ENCODE measurements at regions not wholly inside any gene's neighbourhood (a gene's known extent, or its start where the extent isn't known, plus 50 kb on each side); places are given as distances from the start of the nearest gene placed in this dataset.

- no peak for DNase-seq (ENCODE audit: low read depth, low spot score)
Observed at GRCh38 chrX:39137363-39137954, 336.2 kb downstream of the MID1IP1 start.

DNA sequence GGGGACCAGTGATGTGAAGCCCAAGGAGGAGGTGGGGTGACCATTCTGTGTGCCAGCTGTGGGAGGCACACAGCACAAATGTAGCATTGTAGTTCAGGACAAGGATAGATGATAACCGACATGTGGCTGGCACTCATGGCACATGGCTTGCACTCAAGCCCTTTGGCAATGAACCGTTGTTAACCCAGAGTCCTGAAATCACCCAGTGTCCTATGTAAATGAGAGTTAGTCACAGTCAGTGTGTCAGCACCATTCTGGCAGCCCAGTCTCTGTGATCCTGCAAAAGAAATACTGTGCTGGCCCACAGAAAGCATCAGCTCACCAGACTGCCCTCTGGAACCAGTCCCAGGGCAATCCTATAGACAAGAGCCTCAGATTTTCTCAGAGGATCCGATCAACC lies 339.3 kb downstream of the MID1IP1 start:
- DNase-seq (ENCODE audit: low read depth, low spot score): no peak

GRCh38 chrX:39144323-39144722 lies 343.1 kb downstream of the MID1IP1 start:
- no peak for DNase-seq (ENCODE audit: low read depth, low spot score)

DNA sequence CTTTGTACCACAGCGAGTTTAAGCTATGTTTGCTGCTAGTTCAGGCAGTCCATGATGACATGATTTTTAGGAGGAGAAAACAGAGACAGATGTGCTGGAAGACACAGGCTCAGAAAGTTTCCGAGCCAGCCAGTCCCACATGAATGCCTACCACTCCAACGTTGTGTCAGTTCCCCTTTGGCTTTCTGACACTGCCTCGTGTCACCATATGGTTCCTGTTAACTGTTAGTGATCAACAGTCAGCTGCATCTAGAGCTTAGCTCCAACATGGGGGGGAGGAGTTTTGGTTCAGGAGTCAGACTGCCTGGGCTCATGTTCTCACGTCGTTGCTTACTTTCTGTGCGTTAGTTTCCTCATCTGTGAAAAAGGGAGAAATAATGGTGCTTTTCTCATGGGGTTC lies 343.7 kb downstream of the MID1IP1 start:
- no peak for DNase-seq (ENCODE audit: low read depth, low spot score)

DNA sequence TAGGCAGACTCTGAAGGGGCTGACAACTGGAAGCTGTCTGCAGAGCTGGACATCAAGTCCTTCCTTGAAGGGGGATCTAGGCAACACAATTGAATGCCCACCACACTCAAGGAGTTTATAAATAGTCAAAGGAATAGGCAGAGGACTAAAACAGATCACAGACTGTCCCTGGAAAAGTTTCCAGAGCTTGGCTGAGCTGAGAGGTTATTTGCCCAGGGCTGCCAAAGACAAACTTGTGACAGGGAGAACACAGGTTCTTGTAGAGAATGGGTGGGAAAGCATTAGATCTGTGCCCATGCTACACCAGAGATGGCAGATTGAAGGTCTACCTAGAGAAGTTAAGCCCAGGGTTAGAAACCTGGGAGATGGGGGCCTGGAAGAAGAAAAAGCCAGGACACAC lies 344.6 kb downstream of the MID1IP1 start:
- DNase-seq (ENCODE audit: low read depth, low spot score): no peak

DNA sequence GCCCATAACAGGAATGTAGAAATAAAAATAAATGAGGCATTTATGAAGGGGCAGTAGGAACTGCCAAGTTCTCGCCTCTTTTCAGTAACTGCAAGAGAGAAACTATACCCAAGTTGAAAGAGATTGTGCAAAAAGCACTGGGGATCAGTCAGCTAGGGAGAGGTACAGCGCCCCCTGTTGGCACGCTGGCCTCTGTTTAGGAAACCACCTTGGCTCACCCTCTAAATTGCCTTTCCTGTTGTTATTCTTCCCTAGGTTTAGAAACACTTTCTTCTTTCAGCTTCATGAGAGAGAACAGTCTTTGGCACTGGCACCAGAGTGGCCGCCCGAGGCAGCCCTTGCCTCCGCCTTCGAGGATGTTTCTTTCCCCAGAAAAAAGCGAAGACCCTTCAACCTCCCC lies 348.5 kb downstream of the MID1IP1 start:
- DNase-seq (ENCODE audit: low read depth, low spot score): no peak

GRCh38 chrX:39150220-39150619 lies 349.0 kb downstream of the MID1IP1 start:
- no peak for DNase-seq (ENCODE audit: low read depth, low spot score)

- no peak for DNase-seq (ENCODE audit: low read depth, low spot score)
Observed at GRCh38 chrX:39150621-39151020, 349.4 kb downstream of the MID1IP1 start.

DNA sequence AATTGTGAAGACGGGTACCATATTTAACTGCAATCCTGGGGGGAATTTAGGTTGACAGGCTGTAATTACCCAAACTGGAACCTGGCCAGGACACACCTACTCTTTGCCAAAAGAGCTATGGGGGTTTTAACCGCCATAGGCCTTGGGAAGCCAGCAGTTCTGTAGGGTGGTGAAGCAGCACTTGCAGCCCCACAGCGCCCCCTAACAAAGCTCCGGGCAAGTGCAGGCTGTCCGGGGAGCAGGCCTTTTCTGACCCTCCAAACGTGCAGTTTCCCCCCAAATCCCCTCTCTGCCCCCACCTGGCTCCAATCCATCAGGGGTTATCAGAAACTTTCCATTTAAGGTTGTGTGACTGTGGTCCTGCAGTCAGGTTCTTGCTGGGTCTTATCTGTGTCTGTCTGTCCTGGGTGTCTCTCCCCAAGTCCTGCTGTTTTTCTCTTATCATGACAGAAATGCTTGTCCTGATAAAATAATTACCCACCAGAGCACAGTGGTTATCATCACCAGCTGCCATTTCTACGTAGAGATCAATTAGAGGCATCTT lies 350.9 kb downstream of the MID1IP1 start:
- no peak for DNase-seq (ENCODE audit: low read depth, low spot score)

DNA sequence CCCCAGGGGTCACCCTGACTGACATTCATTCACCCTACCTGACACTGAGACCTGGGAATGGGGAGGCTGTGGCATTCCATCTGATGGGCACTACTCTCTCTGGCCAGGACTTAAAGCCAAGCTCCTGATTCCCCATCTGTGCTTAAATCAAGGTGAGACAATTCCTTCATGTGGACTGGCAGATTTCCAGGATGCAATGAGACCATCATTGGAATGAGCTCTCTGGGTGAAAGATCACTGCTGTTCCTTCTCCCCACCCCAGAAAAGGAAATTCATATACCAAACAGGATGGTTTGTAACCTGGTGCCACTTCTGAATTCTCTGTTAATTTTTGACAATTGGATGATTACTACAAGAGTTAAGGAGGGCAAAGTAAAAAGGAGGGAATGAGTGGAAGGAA lies 354.8 kb downstream of the MID1IP1 start:
- no peak for DNase-seq (ENCODE audit: low read depth, low spot score)

GRCh38 chrX:39157006-39157405 lies 355.7 kb downstream of the MID1IP1 start:
- no peak for DNase-seq (ENCODE audit: low read depth, low spot score)

- DNase-seq (ENCODE audit: low read depth, low spot score): no peak
Observed at GRCh38 chrX:39157796-39158195, 356.5 kb downstream of the MID1IP1 start.

DNA sequence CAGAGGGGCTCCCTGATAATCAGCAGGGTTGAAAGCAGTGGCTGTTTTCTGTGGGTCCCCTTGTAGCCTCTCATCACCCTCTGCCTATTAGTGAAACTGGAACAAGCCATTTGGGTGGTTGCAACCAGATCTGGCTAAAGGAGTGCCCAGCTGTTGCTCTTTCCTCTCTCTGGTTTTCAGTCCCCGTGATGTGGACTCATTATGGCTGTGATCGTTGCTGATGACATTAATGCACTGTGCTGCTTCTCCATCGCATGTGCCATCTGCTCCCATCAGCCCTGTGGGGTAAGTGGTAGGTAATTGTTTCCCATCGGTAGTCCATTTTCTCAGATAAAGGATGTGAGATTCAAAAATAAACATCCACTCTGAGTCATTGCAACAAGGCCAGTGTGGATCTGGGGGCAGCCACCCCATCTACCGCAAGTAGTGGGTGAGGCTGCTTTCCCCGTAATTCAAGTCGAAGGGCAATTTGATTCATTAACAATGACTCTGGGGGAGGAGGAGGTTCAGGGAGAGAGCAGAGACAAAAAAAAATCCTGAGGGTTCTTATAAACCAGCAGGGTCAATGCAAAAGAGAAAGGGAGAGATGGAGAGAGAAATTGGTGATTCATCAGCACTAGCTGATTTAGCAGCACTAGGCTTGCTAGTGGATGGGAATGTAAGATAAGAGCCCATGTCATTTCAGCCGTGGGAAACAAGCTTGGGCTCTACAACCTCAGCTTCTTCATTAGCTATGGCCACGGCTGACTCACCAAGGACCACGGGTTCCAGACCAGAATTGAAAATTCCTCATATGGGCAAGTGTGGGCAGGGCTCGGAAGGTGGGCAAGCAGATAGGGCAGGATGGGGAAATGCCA lies 357.8 kb downstream of the MID1IP1 start:
- no peak for DNase-seq (ENCODE audit: low read depth, low spot score)

GRCh38 chrX:39159921-39160507 lies 358.8 kb downstream of the MID1IP1 start:
- DNase-seq (ENCODE audit: low read depth, low spot score): no peak

GRCh38 chrX:39161611-39162255 lies 360.5 kb downstream of the MID1IP1 start:
- no peak for DNase-seq (ENCODE audit: low read depth, low spot score)

DNA sequence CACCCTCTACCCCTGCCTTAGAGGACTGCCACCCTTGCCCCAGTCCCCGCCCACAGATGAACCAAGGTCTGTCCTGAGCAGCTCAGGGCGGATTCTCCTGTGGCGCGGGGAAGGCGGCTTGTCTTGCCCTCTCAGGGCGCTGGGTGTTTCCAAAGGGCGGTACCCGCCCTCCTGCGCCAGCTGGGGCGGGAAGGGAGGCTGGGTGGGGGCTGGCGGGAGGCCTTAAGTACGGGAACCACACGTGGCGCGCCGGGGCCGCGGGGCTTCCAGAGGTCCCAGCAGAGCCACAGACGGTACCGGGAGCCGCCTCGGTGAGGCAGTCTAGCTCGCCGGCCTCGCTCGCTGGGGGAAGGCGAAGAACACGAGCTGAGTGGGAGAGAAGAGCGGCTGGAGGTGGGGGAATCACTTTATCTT lies 361.1 kb downstream of the MID1IP1 start:
- DNase-seq (ENCODE audit: low read depth, low spot score): no peak

GRCh38 chrX:39163581-39164126 lies 362.4 kb downstream of the MID1IP1 start:
- no peak for DNase-seq (ENCODE audit: low read depth, low spot score)

DNA sequence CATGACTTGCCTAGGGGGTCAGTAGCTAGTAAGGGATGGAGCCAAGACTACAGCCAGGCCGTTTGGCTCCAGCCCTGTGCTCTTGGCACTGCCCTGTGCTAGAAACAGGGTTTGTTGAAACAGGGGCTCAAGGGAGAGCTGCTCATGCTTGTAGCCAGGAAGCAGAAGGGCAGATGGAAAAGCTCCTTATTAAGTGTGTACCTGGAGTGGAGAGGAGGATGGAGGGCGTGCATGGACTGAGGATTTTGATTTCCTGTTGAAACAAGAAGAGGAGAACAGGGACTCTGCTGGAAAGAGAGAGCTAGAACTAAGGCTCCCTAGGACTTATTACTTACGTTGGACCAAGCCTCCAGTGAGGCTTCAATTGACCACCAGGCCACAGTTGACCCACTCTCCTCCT lies 363.0 kb downstream of the MID1IP1 start:
- DNase-seq (ENCODE audit: low read depth, low spot score): no peak

DNA sequence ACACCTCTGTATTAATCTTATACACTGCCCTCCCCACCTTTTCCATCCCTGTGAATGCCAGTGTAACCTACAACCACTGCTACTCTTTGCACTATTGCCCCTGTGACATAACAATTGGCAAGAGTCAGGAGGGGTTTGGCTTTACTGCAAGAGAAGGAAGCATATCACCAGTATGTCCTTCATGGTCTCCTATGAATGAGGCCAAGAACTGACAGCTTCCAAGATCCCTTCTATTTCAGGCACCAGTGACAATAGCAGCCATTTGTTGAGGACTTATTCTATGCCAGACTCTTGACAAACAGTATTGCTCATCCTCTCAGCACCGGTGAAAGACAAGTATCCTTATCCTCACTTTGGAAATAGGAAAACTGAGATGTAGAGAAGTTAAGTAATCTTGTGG lies 363.9 kb downstream of the MID1IP1 start:
- no peak for DNase-seq (ENCODE audit: low read depth, low spot score)

- DNase-seq (ENCODE audit: low read depth, low spot score): no peak
Observed at GRCh38 chrX:39165773-39166172, 364.5 kb downstream of the MID1IP1 start.

- DNase-seq (ENCODE audit: low read depth, low spot score): no peak
Observed at GRCh38 chrX:39167791-39168190, 366.5 kb downstream of the MID1IP1 start.

DNA sequence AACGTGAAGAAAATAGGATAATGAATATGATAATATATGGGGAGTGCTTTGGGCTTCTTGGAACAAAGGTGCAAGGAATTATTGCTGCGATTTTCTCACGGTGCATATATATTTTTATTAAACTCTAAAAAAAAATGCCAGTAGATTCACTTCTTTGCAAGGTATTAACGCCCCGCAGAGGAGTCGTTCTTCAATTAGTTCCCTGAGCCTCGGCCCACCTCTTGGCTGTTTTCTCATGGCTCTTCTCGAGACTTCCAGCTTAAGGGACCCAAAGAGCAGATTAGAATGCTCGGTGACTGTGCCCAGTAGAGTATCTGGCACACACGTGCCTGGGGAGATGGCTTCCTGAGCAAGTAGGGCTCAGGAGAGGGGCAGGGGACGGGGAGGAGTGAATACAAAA lies 367.4 kb downstream of the MID1IP1 start:
- no peak for DNase-seq (ENCODE audit: low read depth, low spot score)
